SU-DHL-6 (cell line): ENCODE measurements at regions not wholly inside any gene's neighbourhood (a gene's known extent, or its start where the extent isn't known, plus 50 kb on each side); places are given as distances from the start of the nearest gene placed in this dataset.
"Not testable (repeated sequence)": the region's sequence is repeated elsewhere in the genome, so short reads cannot be mapped to it uniquely, and the experiment has no call there.

ENCODE experiments used
- H2AFZ ChIP-seq: fragments of 200-600 bp; sonication (generic); 2 replicates; pipeline ENCODE4 v1.6.1; 2014; ENCODE audit warnings: low read depth, mild to moderate bottlenecking, moderate library complexity, mixed read lengths, antibody characterized with exemption, low read length; ENCODE audit not compliant: severe bottlenecking
- H3F3A ChIP-seq: fragments of 200-600 bp; shearing (Covaris generic); 2 replicates; pipeline ENCODE4 v1.6.0; 2016; ENCODE audit warnings: antibody characterized with exemption, mild to moderate bottlenecking; ENCODE audit not compliant: insufficient read depth
- H3K27ac ChIP-seq: fragments of 200-600 bp; sonication (generic); 2 replicates; pipeline ENCODE4 v1.5.1; 2016; ENCODE audit warnings: low read depth, mild to moderate bottlenecking, low read length, moderate library complexity, mixed read lengths
- H3K27me3 ChIP-seq: fragments of 200-600 bp; sonication (generic), shearing (Covaris generic); 2 replicates; pipeline ENCODE4 v1.6.0; 2014; ENCODE audit warnings: mild to moderate bottlenecking, low read length
- H3K36me3 ChIP-seq: fragments of 200-600 bp; sonication (generic); 2 replicates; pipeline ENCODE4 v1.6.1; 2014; ENCODE audit warnings: mild to moderate bottlenecking, low read length, mixed read lengths
- H3K4me2 ChIP-seq: fragments of 300-600, 200-600 bp; shearing (Covaris generic), sonication (generic); 2 replicates; pipeline ENCODE4 v1.6.0; 2014; ENCODE audit warnings: low read length, low read depth, mild to moderate bottlenecking; ENCODE audit not compliant: poor library complexity, severe bottlenecking
- H3K4me3 ChIP-seq: fragments of 200-600 bp; sonication (generic); 2 replicates; pipeline ENCODE4 v1.5.1; 2014; ENCODE audit warnings: antibody characterized with exemption, low read length, mild to moderate bottlenecking, mixed read lengths; ENCODE audit not compliant: insufficient read depth, poor library complexity, severe bottlenecking
- H3K79me2 ChIP-seq: fragments of 200-600 bp; sonication (generic); 2 replicates; pipeline ENCODE4 v1.6.1; 2014; ENCODE audit warnings: mild to moderate bottlenecking, low read length, moderate library complexity; ENCODE audit not compliant: insufficient read depth
- H3K9ac ChIP-seq: fragments of 200-600 bp; sonication (generic); 2 replicates; pipeline ENCODE4 v1.7.0; 2014; ENCODE audit warnings: mild to moderate bottlenecking, low read length
- H3K9me2 ChIP-seq: fragments of 200-600 bp; sonication (generic); replicated peaks from 2 replicates; pipeline ENCODE4 v1.6.1; 2014; ENCODE audit warnings: low read length; ENCODE audit not compliant: insufficient read depth
- H3K9me3 ChIP-seq: fragments of 200-600 bp; sonication (generic); 2 replicates; pipeline ENCODE4 v1.6.1; 2014; ENCODE audit warnings: low read length, mixed read lengths; ENCODE audit not compliant: insufficient read depth
- H4K20me1 ChIP-seq: fragments of 200-600 bp; sonication (generic); 2 replicates; pipeline ENCODE4 v1.6.1; 2014; ENCODE audit warnings: low read depth, mild to moderate bottlenecking, antibody characterized with exemption, low read length, moderate library complexity, mixed read lengths

DNA sequence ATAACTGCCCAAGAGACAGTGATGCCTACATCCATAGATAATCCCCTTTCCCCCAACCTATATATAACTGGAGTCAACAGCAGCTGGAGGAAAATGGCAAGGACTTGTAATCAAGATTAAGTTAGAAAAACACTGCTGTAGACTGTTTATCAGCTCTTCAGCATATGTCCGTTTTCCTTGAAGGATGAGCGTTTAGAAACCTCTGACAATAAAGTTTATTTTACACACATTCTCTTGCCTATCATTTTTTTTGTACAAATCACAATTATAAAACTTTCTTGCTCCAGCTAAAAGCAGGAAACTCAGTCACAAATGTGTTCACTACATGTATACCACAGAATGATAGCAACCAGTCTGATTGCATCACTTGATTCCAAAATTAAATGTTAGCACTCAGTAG lies 50.8 kb downstream of the PPIAL4G start:
- H3K9me2 ChIP-seq, H3K9me3 ChIP-seq, H3F3A ChIP-seq, H4K20me1 ChIP-seq, H3K36me3 ChIP-seq, H3K27me3 ChIP-seq, H3K4me2 ChIP-seq, H3K79me2 ChIP-seq, H3K27ac ChIP-seq, H3K4me3 ChIP-seq, H3K9ac ChIP-seq, H2AFZ ChIP-seq: not testable (repeated sequence)

DNA sequence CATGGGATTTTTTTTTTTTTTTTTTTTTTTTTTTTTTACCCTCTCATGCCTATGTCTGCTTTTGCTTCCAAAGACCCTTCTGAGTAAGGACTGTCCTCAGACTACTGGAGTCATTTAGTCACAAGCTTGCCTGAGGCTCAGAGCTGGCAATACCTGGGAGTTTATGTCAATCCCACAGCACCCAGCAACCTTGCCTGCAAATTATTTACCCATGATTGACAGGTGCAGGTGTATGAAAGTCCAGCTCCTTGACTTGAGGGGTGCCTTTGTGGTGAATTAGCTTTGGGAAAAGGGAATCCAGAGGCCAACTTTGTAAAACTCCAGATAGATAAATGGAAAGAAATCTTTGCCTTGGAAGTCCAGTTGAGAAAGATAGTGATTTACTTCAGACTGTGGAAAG lies 53.2 kb downstream of the PPIAL4G start:
- H3K9ac ChIP-seq, H3K9me2 ChIP-seq, H3K36me3 ChIP-seq, H3K79me2 ChIP-seq, H3K27me3 ChIP-seq, H3K9me3 ChIP-seq, H3K4me3 ChIP-seq, H4K20me1 ChIP-seq, H3K27ac ChIP-seq, H3K4me2 ChIP-seq, H2AFZ ChIP-seq, H3F3A ChIP-seq: not testable (repeated sequence)

- not testable (repeated sequence) for H2AFZ ChIP-seq, H3K4me3 ChIP-seq, H3F3A ChIP-seq, H4K20me1 ChIP-seq, H3K4me2 ChIP-seq, H3K27ac ChIP-seq, H3K9ac ChIP-seq, H3K79me2 ChIP-seq, H3K9me3 ChIP-seq, H3K27me3 ChIP-seq, H3K36me3 ChIP-seq, H3K9me2 ChIP-seq
Observed at GRCh38 chr1:148426940-148427611, 56.0 kb downstream of the PPIAL4G start.

DNA sequence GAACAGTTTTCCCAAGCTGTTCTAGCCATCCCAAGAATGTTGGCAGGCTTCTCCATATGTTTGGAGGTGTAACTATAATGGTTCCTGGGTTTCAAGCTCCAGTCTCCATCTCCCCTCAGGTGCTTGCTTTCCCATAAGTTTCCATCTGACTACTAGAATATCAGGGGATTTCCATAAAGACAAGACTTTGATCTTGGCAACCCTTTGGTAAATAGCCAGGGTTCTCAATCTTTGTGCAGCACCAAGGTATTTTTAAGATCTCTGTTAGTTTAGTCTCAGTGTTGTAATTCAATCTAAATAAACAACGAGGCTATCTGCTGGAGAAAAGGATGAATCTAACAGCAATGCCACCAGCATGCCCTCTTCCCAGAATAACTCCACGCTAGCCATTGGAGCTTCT lies 56.7 kb downstream of the PPIAL4G start:
- not testable (repeated sequence) for H3K9me3 ChIP-seq, H3K4me3 ChIP-seq, H3K36me3 ChIP-seq, H3K9ac ChIP-seq, H3K79me2 ChIP-seq, H4K20me1 ChIP-seq, H2AFZ ChIP-seq, H3K9me2 ChIP-seq, H3F3A ChIP-seq, H3K27me3 ChIP-seq, H3K4me2 ChIP-seq, H3K27ac ChIP-seq

DNA sequence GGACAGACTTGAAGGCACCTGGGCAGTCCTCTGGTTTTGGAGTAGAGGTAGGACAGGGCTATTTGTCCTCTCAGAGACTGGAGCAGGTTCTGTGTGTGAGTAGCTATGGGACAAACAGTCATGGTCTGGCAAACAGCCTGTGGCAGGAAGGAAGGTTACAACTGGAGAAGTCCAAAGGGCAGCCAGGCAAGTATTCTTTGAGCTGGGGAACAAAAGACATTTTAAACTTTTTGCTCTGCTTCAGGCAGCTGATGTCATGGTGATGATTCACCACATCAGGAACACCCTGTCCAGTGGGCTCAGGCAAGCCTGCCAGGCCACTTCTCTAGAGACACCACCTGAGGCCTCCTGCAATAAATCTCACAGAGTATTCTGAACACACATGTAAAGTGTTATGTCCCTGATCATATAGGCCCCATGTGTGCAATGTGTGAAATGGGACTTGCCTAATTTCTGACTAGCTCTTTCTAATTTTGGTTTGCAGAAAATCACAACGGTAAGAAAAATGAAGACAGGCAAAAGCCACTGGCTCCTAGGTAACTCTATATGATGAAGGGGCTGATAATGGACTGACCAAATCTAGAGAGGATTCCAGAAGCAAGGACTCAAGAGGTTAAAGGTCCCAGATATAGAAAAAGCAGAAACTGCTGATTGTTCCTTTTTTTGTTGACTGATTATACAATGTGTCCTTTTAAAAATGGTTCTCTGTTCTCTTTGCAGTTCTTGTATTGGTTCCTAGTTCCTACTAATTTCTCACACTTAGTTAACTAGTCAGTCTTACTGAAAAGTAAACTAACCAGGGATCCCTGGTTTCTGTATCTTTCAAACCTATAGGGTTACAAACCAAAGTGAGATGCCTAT lies 58.7 kb downstream of the PPIAL4G start:
- H3K9me3 ChIP-seq, H2AFZ ChIP-seq, H3K27me3 ChIP-seq, H3K36me3 ChIP-seq, H3K79me2 ChIP-seq, H3K9me2 ChIP-seq, H4K20me1 ChIP-seq, H3K9ac ChIP-seq, H3F3A ChIP-seq, H3K4me2 ChIP-seq, H3K4me3 ChIP-seq, H3K27ac ChIP-seq: not testable (repeated sequence)

- not testable (repeated sequence) for H2AFZ ChIP-seq, H3K9me3 ChIP-seq, H3K4me3 ChIP-seq, H3K9ac ChIP-seq, H3K4me2 ChIP-seq, H3K27me3 ChIP-seq, H3K27ac ChIP-seq, H3K9me2 ChIP-seq, H3F3A ChIP-seq, H4K20me1 ChIP-seq, H3K36me3 ChIP-seq, H3K79me2 ChIP-seq
Observed at GRCh38 chr1:148422921-148423320, 60.2 kb downstream of the PPIAL4G start.

- not testable (repeated sequence) for H3K36me3 ChIP-seq, H2AFZ ChIP-seq, H3K9ac ChIP-seq, H3K27me3 ChIP-seq, H3K9me3 ChIP-seq, H4K20me1 ChIP-seq, H3F3A ChIP-seq, H3K79me2 ChIP-seq, H3K4me3 ChIP-seq, H3K27ac ChIP-seq, H3K4me2 ChIP-seq, H3K9me2 ChIP-seq
Observed at GRCh38 chr1:148417241-148417640, 65.9 kb downstream of the PPIAL4G start.

- not testable (repeated sequence) for H3K36me3 ChIP-seq, H3K9me3 ChIP-seq, H2AFZ ChIP-seq, H3F3A ChIP-seq, H3K9me2 ChIP-seq, H3K4me2 ChIP-seq, H3K9ac ChIP-seq, H3K27ac ChIP-seq, H3K79me2 ChIP-seq, H4K20me1 ChIP-seq, H3K4me3 ChIP-seq, H3K27me3 ChIP-seq
Observed at GRCh38 chr1:148413385-148413784, 69.7 kb downstream of the PPIAL4G start.
